ENCODE measurements at regions not wholly inside any gene's neighbourhood (a gene's known extent, or its start where the extent isn't known, plus 50 kb on each side); places are given as distances from the start of the nearest gene placed in this dataset.
"Not testable (repeated sequence)": the region's sequence is repeated elsewhere in the genome, so short reads cannot be mapped to it uniquely, and the experiment has no call there.

DNA sequence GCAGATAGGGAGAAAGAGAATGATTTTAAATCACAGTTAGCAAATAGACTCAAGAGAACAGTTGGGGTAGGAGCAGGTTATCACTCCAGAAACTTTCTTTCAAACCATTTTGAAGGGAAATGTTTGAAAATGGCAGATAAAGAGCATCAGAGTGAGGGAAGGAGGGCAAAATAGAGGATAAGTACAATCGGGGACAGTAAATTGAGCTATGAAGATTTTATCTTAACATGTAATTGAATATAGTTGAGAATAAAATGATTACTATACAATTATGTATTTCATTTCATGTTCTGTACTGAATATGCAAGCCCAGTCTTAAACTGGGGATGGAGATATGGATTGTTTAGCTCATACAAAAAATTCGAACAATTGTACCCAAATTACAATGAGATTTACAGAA is 54.0 kb downstream of the MAP10 start:
- H3K27ac ChIP-seq = no peak overlapping the region
- no peak for DNase-seq (ENCODE audit: low read depth, low spot score)

DNA sequence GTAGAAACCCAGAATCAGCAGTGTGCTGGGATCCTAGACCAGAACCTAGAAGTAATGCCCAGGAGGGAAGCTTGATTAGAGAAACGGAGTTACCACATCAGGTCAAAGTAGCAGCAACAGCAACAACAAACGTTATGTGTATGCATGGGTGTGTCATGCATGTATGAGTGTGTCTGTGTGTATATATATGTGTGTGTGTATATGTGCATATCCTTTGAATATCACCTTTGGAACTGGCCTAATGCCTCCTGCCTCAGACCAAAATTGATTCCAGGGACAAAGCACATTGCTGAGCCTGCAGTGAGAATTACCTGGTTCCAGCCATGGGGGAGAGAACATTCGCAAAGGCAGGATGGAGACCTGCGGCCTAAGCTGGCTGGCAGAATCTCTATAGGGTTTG is 55.9 kb downstream of the MAP10 start:
- DNase-seq (ENCODE audit: low read depth, low spot score) = no peak
- H3K27ac ChIP-seq = no peak overlapping the region

DNA sequence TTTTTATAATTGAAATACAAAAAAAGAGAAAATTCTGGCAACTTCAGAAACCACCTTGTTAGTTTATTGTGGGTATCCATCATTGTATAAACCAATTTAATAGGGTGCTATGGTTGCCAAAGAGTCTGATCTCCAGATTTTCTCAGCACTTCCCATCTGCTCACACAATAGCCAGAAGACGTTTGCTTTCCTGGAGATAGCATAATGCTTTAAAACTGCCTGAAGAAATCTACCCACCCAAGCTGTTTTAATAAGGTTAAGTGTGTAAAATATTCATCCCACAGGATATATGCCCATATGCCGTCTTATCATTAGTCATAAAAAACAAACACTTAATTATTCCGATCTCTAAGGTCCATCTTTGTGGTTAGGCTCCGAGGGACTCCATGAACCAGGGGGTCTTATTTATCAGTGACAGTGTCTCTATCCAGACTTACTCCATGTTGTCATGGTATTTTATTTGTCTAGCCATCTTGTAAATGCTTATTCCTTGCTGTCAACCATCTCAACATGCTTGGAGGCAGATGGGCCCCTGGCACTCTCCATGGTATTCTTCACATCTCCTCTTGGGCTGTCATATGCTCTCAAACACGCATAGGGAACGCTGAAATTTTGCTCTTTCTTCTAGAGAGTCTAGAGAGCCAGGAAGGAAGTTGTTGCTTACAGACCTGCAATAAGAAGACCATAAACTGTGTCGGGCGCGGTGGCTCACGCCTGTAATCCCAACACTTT is 58.5 kb downstream of the MAP10 start:
- H3K27ac ChIP-seq = no peak overlapping the region
- no peak for DNase-seq (ENCODE audit: low read depth, low spot score)

DNA sequence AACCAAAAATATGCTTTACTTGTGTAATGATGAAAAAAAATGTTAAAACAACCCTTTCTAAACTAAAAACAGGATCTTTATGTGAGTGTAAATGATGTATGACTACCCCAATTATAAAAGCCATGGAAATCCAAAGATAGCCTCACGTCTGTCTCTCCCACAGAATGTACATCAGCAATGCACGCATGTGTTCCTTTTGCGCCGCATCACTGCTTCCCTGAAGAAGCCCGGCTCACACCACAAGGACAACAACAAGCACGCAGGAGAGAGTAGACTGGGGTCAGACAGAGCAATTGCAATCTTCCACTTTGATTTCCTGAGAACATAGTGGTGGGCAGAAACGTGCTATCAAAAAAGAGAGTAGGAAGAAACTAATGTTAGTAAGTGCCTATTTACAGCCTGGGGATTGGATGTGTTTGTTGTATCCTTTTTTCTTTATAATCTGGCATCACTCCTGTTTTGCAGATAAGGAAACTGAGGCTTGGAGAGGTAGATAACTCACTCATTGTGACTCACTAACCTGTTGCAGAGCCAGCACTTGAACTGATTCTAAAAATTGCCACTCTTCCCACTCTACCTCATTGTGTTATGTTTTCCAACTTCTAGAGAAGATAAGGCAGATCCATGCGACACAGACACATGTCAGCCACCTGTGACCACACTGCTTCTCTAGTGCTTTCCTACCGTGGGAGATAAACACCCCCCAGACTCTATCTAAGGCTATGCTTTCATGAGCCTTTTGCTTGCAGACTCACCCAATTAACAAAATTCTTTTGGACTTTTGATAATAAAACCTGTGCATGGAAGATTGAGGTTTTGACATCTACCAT is 60.1 kb downstream of the MAP10 start:
- DNase-seq (ENCODE audit: low read depth, low spot score) = no peak

DNA sequence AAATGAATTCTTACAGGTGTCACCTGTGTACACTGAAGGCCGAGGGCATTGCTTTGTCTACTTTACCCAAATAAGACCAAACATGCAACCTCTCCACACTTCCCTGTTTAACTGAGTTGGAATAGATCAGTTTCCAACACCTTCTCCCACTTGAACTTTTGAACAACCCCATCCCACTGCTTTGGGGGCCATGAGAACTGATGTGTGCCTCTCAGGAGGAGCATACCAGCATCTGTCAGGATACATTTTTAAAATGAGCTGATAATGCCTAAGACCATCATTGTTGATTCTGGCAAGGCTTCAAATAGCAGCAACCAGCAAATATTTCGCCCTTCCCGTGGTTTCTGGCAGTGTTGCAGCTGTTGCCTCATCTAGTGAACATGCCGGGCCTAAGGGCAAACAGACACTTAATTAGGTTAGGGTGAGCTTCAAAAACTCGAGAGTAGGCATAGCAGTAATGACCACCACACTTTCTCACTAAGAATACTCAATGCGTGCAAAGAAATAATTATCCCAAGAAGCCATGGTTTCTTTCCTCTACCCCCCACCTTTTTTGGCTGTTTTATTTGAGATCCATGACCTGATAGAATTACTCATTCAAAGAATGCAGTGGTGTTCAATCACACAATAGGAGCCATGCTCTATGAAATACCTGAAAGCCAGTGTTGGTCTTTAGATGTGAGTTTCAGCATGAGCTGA is 63.7 kb downstream of the MAP10 start:
- DNase-seq (ENCODE audit: low read depth, low spot score) = peak; percentile 85

More for the DNA sequence above, 60.1 kb downstream of the MAP10 start:
- no peak overlapping the region for H3K27ac ChIP-seq

DNA sequence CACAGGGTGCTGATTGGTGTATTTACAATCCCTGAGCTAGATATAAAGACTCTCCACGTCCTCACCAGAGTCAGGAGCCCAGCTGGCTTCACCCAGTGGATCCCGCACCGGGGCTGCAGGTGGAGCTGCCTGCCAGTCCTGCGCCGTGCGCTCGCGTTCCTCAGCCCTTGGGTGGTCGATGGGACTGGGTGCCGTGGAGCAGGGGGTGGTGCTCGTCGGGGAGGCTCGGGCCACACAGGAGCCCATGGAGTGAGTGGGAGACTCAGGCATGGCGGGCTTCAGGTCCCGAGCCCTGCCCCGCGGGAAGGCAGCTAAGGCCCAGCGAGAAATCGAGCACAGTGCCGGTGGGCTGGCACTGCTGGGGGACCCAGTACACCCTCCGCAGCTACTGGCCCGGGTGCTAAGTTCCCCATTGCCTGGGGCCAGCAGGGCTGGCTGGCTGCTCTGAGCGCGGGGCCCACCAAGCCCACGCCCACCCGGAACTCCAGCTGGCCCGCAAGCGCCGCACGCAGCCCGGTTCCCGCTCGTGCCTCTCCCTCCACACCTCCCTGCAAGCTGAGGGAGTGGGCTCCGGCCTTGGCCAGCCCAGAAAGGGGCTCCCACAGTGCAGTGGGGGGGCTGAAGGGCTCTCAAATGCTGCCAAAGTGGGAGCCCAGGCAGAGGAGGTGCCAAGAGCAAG is 66.2 kb downstream of the MAP10 start:
- not testable (repeated sequence) for DNase-seq (ENCODE audit: low read depth, low spot score); H3K27ac ChIP-seq

More for the DNA sequence above, 63.7 kb downstream of the MAP10 start:
- H3K27ac ChIP-seq = peak overlapping the region; percentile 75

DNA sequence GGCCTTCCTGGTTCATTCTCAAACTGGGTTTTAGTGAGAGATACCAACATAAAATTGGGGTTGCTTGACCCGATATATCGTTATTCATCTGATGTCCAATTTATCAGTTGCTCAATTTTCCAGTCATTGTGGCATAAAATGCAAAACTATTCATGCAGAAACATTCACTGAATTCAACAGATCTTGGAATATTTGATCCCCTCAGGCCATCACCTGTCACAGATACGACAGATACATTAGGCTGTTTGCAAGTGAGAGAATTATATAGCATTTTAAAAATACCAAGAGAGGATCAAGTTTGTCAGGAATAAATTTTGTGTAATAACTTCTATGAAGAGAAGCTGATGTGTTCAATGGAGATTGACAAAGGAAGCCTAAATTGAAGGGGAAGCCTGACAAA is 67.1 kb downstream of the MAP10 start:
- H3K27ac ChIP-seq = no peak overlapping the region
- DNase-seq (ENCODE audit: low read depth, low spot score) = no peak

DNA sequence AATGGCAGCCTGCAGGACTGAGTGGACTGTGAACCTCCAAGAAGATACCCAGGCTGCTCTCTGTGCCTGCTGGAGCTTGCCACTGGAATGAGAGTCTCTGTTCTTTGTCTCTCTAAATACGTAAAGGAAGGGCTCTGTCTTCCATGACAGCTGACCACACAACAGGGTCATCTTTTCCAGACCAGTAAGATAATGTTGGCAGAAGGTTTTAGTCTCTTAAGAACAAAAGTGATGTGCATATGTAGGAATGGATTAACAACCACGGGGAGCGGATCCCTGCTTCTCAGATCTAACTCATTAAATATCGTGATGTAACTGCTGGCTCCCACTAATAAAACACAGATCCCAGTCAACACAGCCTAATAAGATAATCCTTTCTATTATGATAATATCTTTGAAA is 67.5 kb downstream of the MAP10 start:
- no peak overlapping the region for H3K27ac ChIP-seq

DNA sequence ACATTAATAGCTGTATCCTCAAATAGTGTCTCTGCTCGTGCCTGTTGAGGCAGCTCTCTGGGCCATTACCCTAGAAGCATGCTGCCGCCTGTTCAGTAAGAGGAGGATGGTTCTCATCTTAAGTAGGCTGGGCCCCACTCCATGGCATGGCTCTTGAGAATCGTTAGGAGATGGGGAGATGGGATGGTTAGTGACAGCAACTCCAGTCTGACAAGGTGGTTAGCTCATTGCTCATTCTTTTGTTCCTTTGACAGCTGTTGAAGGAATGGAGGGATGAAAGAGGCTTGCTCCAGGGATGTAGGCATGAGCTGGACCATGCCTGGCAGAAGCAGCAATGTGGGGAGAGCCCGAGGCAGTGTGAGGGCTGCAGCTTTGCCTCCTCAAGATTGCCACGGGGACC is 68.2 kb downstream of the MAP10 start:
- H3K27ac ChIP-seq = no peak overlapping the region
- no peak for DNase-seq (ENCODE audit: low read depth, low spot score)

More for the DNA sequence above, 67.5 kb downstream of the MAP10 start:
- no peak for DNase-seq (ENCODE audit: low read depth, low spot score)

DNA sequence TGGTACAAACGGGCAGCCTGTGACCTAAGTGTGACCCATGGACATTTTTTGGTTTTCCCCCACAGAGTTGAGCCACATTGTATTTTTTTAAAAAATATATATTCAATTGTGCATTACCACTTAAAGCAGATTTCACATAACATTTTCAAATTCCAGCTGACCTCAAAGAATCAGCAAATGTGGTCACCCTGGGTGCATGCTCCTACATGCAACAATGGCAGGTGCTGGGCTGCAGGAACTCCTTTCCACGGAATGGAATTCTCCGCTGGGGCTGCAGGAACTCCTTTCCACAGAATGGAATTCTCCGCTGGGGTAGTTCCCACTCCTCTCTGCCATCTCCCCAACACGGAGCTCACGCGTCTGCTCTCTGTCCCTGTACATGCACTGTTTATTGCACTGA is 68.7 kb downstream of the MAP10 start:
- H3K27ac ChIP-seq = no peak overlapping the region
- no peak for DNase-seq (ENCODE audit: low read depth, low spot score)

DNA sequence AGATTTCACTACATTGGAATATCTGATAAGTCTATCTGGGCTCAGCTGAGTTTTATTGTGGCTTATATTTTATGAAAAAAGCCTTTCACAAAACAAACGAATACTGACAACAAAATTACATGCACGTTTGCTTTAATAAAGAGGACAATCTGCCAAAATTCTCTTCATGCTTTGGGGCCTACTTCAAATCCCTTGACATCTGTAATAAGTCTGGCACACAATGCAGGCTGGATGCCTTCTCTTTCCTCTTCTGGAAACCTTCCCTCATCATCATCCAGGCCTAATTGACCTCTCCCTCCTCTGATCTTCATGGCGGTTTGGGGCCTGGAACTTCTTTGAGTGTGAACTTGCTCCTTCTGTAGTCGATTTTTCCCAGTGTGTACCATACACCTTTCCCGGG is 70.3 kb downstream of the MAP10 start:
- DNase-seq (ENCODE audit: low read depth, low spot score) = no peak
- H3K27ac ChIP-seq = no peak overlapping the region

DNA sequence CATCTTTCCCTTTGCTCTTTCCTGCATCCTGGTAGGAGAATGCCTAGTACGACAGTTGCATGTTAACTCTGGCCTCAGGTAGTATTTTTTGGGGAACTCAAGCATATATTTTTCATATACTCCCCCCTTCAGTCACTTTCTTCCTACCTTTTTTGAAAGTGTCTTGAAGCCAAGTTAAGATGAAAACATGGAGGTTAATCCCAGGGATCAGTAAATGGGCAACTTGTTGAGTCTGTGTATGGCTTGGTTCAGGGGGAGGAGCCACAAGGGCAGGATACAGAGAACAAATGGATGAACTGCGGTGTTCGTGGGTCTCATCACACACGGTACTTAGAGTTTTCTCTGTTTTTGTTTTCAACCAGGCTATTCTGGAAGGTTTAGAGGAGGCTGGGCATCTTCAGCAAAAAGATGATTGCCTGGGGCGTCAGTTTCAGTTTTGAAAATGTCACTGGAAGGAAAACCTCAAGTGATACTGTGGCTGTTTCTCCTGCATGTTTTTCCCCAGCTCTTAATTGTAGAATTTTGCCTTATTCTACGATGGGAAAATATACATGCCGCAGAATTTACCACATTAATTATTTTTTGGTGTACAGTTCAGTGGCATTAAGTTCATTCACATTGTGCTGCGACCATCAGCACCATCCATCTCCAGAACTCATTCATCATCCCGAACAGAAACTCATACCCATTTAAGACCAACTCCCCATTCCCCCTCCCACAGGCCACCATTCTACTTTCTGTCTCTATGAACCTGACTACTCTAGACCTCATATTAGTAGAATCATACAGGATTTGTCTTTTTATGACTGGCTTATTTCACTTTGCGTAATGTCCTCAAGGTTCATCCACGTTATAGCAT is 71.5 kb downstream of the MAP10 start:
- no peak overlapping the region for H3K27ac ChIP-seq
- no peak for DNase-seq (ENCODE audit: low read depth, low spot score)

DNA sequence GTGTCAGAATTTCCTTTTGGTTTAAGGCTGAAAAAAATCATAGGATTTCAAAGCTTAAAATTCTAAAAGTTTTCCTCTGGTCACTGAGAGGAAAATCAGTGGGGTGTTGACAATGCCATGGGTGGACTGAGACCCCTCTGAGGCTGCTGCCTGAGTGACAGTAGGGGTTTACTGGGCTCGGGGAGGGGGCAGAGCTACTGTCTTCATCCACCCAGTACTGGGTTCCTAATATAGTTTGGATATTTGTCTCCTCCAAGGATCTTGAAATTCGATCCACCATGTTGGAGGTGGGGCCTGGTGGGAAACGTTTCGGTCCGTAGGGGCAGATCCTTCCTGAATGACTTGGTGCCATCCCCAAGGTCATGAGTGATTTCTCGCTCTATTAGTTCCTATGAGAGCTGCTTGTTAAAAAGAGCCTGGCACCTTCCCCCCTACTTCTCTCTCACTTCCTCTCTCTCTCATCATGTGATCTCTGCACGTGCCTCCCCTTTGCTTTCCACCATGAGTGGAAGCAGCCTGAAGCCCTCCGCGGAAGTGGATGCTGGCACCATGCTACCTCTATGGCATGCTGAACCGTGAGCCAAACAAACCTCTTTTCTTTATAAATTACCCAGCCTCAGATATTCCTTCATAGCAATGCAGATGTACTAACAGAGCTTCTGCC is 72.3 kb downstream of the MAP10 start:
- no peak overlapping the region for H3K27ac ChIP-seq
- DNase-seq (ENCODE audit: low read depth, low spot score) = no peak

DNA sequence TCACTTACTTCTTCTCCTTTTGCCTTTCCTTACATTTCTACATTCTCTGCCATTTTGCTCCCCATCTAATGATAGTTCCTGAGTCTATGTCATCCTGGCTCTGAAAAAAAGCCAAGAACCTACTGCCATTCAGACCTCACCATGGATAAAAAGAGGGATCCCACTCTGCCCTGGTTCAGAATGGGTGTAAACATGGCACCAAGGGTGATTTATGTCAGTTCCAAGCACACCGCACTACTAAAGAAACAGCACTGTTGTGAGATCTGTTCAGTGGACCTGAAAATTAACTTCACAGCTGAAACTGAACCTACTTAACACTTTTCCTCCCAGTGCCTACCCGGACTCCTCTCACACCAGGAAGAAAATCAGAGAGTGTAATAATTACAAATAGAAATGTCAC is 72.3 kb upstream of the NTPCR start:
- DNase-seq (ENCODE audit: low read depth, low spot score) = no peak
- no peak overlapping the region for H3K27ac ChIP-seq

DNA sequence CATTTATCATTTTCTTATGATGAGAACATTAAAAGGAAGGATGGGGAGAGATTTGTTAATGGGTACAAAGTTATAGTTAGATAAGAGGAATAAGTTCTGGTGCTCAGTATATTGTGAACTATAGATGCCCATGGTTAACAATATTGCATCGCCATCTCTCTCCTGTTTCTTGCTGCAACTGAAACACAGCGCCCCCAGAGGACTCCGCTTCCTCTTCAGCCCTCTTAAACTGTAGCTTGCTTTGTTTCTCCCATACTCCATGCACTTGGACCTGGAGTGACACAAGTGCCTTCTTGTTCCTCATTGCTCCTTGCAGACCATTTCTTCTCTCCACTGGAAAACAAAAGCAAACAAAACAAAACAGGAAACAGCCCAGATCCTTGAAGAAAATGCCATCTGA is 70.1 kb upstream of the NTPCR start:
- no peak overlapping the region for H3K27ac ChIP-seq
- no peak for DNase-seq (ENCODE audit: low read depth, low spot score)

DNA sequence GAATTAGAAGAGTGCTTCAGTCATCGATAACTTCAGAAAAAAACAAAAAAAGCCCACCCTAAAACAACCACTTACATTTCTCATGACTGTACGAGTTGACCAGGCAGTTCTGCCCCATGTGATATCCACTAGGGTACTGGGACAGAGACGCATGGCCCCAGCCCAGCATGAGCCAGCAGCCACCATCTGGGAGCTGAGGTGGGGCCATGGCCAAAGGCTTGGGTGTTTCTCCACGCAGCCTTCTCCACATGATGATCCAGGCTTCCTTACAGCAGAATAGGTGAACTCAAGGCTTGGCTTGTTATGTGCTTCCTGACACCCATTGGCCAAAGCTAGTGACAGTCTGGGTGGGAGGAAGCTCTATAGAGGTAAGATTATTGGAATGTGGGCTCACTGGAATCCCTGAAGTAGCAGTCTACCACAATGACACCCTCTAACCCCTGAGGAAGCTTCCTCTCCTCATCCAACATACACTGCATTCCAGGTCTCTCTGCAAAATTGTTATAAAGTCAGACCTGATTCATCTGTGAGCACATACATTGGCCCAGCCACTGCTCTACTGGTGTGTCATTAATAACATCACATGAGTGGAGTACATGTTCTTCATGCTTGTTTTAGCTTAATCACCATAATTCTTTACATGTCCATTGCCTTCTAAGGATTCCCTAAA is 66.3 kb upstream of the NTPCR start:
- DNase-seq (ENCODE audit: low read depth, low spot score) = no peak
- H3K27ac ChIP-seq = no peak overlapping the region

DNA sequence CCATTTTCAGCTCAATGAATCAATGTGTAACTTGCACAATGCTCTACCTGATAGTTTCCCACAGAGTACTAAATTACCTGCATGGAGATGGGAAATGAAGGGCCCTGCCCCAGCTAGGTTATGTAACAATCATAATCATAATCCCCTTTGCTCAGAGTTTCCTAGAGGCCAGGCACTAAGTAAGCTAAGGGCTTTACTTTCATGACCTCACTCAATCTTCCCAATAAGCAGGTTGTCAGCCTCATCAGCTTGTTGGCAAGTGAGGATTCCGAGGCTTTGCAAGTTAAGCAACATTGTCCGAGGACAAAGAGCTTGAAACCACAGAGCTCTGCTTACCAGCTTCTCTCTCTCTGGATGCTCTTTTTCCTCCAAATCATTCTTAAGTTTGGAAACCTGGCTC is 64.1 kb upstream of the NTPCR start:
- H3K27ac ChIP-seq = no peak overlapping the region
- DNase-seq (ENCODE audit: low read depth, low spot score) = no peak

DNA sequence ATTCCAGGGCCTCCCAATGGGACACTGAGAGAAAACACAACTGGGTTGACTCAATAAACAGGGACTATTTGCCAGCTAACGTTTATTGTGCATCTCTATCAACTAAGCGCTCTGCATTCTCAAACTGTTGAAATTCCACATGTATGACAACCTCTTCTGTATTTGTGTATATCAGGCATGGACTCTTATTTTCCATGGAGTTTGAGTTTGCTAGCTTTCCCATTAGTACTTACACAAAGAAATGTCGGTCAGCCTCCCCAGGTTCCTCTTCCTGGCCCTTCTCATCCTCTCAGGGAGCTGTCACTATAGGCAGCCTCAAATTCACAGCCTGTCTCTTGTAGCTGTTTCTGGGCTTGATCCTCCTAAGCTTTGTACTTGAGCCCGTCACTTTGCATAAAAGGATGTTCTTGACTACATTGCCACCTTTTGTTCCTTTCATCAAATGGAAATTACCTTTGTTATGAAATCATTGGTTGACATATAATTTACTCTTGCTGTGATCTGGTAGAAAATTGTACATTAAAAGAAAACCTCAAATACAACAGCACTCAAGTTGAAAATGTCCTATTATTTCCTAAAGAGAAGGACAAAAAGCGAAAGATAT is 60.0 kb upstream of the NTPCR start:
- no peak overlapping the region for H3K27ac ChIP-seq
- DNase-seq (ENCODE audit: low read depth, low spot score) = no peak
